Stimulated activated CD4-positive, alpha-beta T cell treated with anti-CD3 and anti-CD28 coated beads, Interleukin-1b, Interleukin-23, amount 100 ng/mL, for 4 hours (primary cell): ENCODE measurements at regions not wholly inside any gene's neighbourhood (a gene's known extent, or its start where the extent isn't known, plus 50 kb on each side); places are given as distances from the start of the nearest gene placed in this dataset.

Experiments
- DNase-seq, 2 donors: peaks; one replicate each; pipeline ENCODE4 v3.0.0-alpha.2; 2020; ENCODE audit warnings: low read depth in 2 of 2

DNA sequence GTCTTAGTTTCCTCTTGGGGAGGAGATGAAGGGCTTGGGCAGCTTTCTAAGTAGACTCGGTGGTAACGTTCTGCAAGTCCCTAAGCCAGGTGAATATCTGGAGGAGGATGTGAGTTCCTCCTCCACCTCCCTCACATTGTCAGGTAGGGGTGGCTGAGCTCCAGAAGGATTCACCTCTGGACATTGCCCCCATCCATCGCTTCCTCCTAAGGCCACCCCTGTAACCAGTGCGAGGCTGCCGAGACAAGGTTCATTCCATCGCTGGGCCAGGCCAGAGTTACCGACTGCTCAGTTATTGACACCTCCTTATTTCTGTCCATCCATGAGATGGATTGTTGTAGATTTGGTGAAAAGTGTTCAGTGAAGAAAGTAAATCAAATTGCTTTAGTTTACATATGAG lies 334.1 kb upstream of the KLF6 start:
- DNase-seq, result no peak

DNA sequence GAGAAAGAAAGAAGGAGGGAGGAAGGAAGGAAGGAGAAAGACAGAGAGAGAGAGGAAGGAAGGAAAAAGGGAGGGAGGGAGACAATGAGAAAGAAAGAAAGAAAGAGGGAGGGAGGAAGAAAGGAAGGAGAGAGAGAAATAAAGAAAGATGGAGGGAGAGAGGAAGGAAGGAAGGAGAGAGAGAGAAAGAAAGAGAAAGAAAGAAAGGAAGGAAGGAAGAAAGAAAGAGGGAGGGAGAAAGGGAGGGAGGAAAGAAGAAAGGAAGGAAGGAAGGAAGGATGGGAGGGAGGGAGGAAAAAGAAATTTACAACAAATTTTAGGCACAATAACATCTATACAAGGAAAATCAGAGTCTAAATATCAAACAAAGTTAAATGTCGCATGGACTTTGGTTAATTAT lies 332.6 kb upstream of the KLF6 start:
- DNase-seq, result no peak

DNA sequence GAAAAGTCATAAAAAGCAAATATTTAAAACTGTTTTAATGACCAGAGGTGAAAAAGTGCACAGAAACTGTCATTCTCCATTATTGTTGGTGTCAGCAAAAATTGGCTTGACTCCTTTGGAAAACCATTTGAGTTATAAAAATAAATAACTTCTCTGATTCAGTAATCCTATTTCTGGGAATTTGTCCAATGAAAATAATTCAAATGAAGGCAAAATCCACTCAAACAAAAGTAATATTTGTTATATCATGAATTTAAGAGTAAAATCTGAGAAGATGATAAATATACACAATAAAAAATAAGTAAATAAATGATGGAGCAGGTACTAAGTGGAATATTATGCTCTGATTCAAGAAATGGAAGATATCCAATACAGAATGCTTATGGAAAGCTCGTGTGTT lies 326.6 kb upstream of the KLF6 start:
- no peak for DNase-seq

DNA sequence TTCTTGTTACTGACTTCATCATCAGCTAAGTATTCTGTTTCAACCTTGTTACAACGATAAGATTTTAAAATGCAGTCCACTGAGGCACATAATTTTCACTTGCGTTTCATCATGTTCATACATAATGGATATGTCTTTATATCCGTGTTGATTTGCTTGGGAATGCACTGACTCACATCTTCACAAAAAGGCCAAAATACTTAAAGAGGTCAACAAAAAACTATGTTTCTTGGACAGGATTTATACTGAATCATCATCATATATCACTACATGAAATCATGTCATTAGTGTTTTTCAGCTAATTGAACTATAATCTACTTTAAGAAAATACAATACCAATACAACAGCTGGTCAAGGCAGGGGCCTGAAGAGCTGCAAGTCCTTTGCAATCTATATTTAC lies 324.5 kb upstream of the KLF6 start:
- no peak for DNase-seq

DNA sequence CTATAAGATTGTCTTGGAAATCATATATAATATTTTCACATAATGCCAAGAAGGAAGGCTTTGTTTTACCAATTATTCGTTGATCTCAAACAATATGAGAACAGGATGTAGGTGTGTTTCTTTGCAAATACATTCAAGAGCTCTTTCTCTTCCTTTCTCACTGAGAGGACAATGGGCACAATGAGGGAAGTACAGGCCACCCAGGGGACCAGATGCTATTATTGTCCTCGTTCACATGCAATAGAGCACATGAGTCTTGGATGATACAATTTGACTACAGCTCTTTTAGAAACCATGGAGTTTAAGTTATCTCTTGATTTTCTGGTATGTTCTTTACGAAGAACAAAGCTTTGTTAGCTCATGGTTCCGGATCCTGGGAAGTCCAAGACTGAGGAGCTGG lies 323.7 kb upstream of the KLF6 start:
- no peak for DNase-seq

DNA sequence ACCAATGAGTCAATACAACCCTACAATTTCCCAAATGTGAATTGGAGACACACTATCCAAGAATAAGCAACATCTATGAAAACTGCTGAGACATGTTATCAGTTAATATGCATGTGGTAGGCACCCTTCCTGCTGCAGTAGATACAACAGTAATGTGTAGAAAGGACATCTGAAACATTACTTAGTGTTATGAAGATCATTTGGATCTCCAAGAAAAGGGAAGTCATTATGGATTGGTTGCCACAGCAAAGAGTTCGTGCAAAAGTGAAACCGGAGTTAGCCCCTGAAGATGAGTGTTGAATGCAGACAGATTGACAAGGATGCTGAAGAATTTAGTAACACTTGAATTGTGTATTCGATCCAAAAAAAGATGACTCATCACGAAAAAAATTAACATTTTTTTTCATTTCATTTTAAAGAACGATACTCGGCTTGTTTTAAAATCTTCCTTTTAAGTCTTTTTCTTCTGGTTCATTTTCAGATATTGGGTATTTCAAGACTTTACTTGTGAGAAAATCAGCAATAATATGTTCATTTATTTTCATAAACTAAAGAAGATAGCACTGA lies 322.4 kb upstream of the KLF6 start:
- no peak for DNase-seq

DNA sequence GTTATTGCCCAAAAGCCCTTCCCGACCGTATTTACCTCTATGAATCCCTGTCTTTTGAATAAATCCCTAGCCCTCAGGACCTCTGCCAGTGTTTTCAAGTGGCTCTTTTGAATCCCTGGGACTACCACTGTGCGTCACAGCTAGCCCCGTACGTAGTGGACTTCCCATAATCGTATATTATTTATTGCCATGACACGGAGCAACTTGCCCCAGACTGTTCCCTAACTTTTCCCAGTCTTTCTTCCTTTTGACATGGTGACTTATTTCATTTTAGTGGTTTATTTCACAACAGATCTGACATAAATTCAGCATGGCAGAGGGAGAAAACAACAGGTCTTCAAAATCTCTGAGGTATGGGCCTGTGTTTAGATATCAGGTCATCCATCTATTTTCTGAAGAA lies 318.6 kb upstream of the KLF6 start:
- no peak for DNase-seq

DNA sequence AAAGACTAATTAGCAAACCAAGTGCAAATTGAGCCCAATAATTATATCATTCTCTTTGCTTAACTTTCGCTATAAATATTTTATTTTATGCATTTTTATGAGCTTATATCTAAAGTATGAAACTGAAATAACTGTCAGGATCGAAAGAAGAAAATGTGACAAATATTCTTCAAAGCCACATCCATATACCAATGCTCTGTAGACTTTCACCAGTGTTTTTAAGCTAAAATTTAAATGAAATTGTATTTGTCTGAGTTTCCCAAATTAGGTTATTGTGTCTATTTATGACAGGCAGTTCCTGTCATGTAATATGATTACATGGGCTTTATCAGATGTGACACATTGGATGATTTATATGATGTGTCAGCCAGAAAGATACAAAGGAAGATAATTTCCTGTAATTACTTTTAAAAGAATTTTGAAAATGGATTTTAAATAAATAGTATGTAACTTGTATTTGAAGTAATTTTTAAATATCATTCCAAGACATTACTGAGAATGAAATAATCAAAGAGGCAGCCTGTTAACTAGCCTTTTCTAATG lies 317.9 kb upstream of the KLF6 start:
- no peak for DNase-seq

DNA sequence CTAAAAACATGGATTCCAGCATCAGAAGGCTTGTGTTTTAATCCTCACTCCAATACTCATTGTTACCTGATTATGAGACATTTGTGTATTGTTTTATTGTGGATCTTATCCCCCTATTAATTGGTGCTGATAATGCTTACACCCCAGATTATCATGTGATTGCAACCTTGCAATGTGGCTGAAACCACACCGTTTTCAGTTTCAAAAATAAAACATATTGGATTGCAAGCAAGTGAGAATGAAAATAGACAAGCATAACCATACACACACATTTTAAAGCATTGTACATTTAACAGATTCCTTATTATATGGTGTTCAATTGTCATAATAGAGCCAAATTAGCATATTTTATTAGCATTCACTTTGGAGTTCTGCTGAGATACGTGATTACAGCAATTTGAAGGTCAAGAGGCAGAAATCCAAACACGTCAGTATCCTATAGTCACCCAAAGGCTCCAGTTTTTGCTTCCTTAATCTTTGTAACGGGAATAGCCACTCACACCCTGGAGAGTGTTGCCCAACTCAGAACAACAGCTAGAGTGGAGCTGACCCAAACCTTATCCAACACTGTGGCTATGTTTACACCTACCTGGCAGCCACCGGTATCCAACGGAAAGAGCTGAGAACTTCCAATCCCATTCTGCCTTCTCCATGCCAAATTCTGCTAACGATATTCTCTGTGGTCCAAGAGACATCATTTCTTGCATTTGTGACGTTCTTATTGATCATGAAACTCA lies 317.1 kb upstream of the KLF6 start:
- no peak for DNase-seq

DNA sequence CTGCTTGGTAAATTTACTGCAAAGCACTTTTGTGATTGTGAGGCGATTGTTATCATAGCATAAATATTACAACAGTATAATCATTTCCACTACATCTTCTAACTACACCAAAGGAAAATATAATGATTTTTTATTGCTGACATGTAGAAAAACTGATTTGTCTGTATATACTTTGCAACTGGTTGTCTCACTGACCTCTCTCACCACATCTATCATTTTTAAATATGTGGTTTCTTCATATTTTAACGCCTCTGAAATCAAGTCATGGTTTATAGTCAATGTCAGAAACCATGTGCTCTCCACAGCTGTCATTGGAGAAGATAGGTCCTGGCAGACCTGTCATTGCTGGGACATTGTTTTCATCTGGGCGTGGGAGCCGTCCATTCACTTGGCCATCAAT lies 315.4 kb upstream of the KLF6 start:
- no peak for DNase-seq

DNA sequence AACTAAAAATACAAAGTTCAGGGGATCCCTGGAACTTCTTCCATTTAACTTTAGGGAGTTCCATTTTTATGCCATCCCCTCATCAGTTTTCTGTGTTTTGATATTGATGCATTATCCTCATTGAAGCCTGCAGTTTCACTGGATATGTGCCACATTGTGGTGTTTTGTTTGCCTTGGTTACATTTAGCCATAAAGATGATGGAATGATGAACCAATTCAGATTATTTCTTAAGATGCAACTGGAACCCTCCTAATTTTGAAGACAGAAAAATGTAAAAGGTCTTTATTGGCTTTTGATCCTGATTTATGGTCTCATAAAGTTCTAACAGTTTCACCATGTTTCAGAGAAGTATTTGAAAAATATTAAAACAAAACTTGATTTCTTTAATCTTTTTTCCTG lies 314.2 kb upstream of the KLF6 start:
- no peak for DNase-seq

DNA sequence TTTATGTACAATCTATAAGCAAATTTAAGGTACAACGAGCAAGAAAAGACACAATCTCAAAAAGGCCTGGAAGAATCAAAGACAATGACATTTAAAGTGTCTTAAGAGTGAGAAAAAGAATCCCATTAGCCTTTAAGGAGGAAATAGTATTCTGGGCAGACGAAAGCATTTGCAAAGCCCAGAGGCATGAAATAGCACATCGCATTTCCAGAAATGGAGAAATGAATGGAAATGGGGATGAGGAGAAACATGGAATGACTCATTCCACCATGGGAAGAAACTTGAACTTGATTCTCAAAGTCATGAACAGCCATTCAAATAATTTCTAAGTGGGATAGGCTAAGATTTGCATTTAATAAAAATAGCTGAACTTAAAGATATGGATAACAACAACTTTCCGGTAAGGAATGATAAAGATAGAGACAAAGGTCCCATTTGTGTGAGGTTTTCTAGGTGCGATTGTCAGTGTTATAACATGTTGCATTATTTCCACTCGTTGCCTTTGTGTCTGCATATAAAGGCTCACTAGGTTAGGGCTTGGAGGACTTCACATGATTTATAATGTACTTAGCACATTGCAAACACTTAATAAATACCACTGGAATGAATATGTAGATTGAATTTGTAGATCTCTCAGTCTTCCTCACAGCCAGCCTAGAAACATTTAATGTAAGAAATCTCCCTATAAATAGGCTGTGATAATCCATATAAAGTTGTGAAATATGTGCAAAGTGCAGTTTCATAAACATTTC lies 310.3 kb upstream of the KLF6 start:
- DNase-seq, result no peak

DNA sequence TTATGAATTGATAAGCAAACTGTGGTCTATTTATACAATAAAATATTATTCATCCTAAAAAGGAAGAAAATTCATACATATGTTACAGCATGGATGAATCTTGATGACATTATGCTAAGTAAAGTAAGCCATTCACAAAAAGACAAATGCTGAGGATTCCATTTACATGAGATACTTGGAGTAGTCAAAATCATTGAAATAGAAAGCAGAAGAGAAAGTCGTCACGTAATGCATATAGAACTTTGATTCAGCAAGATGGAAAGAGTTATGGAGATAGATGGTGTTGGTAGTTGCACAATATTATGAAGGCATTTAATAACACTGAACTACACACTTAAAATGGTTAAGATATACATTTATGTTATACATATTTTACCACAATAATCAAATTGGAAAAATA lies 309.7 kb upstream of the KLF6 start:
- no peak for DNase-seq

DNA sequence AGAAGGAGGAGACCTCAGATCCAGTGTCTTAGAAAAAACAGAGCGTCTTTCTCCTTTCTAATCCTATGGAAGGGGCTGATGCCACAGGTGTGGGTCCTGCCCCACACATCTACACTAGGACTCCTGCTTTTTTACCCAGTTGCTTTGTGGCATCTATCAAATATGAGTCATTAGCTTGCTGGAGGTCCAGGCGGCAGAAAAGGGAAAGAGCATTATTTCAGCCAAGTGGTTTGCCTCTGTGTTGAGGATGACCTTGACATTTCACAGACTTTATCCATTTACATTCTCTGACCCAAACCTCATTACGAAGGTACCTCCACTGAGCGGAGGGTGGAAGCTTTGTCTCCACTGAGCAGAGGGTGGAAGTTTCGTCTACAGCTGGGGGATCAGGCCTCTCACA lies 308.4 kb upstream of the KLF6 start:
- DNase-seq, result no peak

DNA sequence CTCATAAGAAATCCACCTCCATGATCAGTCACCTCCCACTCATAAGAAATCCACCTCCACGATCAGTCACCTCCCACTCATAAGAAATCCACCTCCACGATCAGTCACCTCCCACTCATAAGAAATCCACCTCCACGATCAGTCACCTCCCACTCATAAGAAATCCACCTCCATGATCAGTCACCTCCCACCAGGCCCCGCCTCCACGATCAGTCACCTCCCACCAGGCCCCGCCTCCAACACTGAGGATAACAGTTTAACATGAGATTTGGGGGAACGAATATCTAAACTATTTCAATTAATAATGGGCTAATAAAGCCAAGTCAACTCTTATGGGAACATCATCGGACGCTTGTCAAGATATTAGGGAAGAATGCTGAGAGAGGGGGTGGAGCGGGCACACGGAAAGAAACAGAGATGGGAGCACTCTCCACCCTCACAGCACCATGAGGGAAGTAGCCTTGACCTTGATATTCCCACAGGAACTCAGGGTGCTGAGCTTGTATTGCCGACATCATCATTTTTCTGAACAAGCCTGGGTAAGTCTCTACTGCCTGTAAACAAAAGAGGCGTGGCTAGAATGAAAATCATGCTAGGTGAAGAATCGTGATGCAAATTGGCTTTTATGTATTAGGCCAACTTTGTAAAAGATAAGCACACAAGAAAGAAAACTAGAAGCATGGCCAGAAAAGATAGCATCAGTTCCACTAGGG lies 303.5 kb upstream of the KLF6 start:
- peak; percentile 8 to 28 for DNase-seq

DNA sequence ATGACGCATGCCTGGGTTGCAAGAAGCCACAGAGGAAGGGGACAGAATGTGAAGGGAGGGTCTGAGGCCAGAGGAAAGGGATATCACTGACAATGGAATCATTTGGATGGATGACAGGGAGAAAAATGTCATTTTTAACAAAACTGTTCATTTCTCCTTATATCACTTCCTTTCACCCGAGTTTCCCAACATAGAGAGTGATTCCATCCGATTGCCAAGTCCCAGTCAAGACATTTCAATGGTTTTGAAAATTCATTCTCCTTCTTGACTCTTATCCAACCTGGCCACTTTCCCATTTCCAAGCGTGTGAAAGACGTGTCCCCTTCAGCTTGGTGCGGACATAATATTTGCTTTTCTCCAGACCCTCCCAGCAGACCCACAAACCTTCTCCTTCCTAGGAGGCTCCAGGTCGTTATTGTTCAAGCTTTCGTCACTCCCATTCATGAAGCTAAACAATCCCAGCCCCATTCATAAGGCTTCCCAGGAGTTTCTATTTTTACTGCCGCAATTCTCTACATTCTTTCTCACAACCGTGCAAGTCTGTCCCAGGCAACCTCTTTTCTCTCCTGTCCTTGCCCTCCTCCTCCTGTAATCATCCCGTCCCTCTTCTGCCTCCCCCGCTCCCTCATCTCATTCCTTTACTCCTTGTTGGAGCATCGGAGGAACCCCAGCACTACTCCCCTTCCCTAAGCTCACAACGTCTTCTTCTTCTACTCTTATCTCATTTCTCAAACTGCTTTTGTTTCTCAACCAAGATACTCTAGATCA lies 301.3 kb upstream of the KLF6 start:
- no peak for DNase-seq

DNA sequence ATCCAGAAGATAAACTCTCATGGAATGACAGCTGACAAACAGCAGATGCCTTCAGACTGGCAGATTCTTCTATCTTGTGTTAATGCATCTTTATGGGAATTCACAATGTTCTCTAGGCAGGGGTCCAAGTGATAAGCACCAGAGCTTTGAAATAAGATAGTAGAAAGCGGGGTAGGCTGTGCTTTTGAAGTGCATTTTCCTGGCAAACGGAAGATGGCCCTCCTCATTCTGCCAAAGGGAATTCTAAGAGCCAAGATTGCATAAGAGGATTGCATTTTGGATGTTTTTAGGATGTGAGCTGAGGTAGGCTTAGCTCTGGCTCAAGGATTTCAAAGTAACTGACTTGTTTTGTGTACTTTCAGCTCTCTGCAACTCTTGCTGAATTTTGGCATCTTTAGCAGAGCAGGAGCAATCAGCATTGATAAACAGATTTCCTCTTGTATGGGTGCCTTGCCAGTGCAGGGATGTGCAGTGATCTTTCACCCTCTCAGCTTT lies 298.5 kb upstream of the KLF6 start:
- DNase-seq, result no peak

DNA sequence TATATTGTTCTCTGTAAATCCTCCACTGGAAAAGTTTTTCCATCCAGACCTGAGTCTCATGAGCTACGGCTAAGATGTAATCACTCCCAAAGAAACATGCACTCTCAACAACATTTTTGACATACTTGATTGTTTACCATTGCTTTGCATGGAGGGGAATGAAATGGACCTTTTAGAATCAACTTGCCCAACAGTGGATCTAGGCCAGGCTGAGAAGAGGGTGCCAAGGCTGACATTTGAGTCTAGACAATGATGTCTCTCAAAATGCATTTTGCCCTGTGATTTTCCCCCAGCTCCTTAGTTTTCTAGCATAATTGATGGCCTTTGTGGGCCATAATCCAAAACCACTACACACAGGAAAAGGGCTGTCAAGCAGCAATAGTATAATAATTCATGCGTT lies 297.9 kb upstream of the KLF6 start:
- DNase-seq, result no peak

DNA sequence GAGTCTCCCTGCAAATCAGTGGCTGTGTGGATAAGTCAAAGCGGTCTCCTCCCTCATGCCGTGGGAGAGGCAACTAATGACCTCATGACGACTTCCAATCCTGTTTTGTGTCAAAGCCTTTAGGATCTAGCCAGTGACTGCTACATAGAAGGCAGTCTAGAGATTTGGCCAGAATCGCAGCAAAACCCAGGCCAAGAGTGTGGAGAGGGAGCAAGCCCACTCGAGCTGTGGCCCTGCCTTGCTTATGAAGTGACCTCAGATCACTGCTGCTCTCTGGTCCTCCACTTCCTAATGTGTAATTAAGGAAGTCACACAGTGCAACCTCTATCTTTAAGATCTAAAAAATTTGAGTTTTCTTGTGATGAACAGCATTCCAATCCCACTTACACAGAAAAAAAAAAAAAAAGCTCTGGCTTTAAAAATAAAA lies 296.7 kb upstream of the KLF6 start:
- DNase-seq, result no peak

DNA sequence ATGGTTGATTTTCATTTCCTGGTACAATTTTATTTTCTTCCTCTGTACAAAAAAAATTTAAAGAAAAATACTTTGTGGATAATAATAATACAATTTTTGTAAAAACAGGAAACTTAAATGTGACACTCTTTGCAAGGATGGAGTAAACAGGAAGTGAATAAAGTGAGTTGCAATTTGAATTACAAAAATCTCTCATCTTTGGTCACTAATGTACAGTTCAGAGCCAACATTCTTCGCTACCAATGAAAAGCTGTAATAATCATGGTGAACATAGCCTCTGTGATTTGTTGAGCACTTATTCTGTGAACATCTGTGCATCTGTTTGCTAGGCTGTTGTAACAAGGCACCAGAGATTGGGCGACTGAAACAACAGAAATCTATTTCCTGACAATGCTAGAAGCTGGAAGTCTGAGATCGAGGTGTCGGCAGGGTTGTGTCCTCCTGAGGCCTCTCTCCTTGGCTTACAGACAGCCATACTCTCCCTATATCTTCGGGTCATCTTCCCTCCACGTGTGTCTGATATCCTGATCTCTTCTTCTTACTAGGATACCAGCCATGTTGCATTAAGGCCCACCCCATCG lies 295.3 kb upstream of the KLF6 start:
- DNase-seq, result no peak

DNA sequence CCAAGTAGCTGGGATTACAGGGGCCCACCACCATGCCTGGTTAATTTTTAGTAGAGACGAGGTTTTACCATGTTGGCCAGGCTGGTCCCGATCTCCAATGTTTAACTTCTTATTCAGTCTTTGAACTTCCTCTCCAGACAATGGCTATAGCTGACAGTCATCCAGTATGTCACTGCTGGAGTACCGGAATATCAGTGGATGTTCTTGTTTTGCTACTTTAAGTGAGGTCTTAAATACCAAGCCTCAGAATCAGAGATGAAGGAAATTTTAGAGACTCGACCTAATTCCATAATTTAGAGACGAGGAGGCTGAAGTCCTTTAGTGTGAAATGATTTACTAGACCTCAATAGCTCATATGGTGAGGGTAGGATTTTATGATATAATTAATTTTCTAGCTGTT lies 294.8 kb upstream of the KLF6 start:
- no peak for DNase-seq
